Upper lobe of left lung (tissue), 4 donors: ENCODE measurements at regions not wholly inside any gene's neighbourhood (a gene's known extent, or its start where the extent isn't known, plus 50 kb on each side); places are given as distances from the start of the nearest gene placed in this dataset.

Source experiments
- CTCF ChIP-seq, 6 experiments: fragments of 450-650 bp in 4 of 6; fragments of 200-600 bp in 2 of 6; sonication (generic) in 2 of 6; IDR thresholded peaks; one replicate each; pipeline ENCODE4 v1.5.1; 2016 to 2019; ENCODE audit warnings: antibody characterized with exemption in 6 of 6
- POLR2A ChIP-seq, 4 donors: fragments of 450-650 bp; IDR thresholded peaks; one replicate each; pipeline ENCODE4 v1.5.1; 2016 to 2017; ENCODE audit warnings: antibody characterized with exemption in 4 of 4, mild to moderate bottlenecking in 2 of 4

GRCh38 chr17:31794111-31794510, 64.9 kb downstream of the COPRS start:
- no peak for TF ChIP-seq CTCF (IDR thresholded peaks at IDR 0.05)
- TF ChIP-seq POLR2A (IDR thresholded peaks at IDR 0.05), result no peak
